ENCODE measurements at regions not wholly inside any gene's neighbourhood (a gene's known extent, or its start where the extent isn't known, plus 50 kb on each side); places are given as distances from the start of the nearest gene placed in this dataset.

GRCh38 chr9:85408494-85408893 is 333.3 kb downstream of the AGTPBP1 start:
- TF ChIP-seq, protein P1, sequence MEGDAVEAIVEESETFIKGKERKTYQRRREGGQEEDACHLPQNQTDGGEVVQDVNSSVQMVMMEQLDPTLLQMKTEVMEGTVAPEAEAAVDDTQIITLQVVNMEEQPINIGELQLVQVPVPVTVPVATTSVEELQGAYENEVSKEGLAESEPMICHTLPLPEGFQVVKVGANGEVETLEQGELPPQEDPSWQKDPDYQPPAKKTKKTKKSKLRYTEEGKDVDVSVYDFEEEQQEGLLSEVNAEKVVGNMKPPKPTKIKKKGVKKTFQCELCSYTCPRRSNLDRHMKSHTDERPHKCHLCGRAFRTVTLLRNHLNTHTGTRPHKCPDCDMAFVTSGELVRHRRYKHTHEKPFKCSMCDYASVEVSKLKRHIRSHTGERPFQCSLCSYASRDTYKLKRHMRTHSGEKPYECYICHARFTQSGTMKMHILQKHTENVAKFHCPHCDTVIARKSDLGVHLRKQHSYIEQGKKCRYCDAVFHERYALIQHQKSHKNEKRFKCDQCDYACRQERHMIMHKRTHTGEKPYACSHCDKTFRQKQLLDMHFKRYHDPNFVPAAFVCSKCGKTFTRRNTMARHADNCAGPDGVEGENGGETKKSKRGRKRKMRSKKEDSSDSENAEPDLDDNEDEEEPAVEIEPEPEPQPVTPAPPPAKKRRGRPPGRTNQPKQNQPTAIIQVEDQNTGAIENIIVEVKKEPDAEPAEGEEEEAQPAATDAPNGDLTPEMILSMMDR (IDR thresholded peaks at IDR 0.05): no peak
- TF ChIP-seq ZFX (IDR thresholded peaks at IDR 0.05; ENCODE audit: borderline replicate concordance): no peak
